CD4-positive, alpha-beta T cell treated with Interleukin-4 for 1 hour (primary cell): ENCODE measurements at regions not wholly inside any gene's neighbourhood (a gene's known extent, or its start where the extent isn't known, plus 50 kb on each side); places are given as distances from the start of the nearest gene placed in this dataset.
"Not testable (repeated sequence)": the region's sequence is repeated elsewhere in the genome, so short reads cannot be mapped to it uniquely, and the experiment has no call there.

Experiments used
- DNase-seq, 2 donors: peaks; one replicate each; pipeline ENCODE4 v3.0.0-alpha.2; 2020 to 2022

DNA sequence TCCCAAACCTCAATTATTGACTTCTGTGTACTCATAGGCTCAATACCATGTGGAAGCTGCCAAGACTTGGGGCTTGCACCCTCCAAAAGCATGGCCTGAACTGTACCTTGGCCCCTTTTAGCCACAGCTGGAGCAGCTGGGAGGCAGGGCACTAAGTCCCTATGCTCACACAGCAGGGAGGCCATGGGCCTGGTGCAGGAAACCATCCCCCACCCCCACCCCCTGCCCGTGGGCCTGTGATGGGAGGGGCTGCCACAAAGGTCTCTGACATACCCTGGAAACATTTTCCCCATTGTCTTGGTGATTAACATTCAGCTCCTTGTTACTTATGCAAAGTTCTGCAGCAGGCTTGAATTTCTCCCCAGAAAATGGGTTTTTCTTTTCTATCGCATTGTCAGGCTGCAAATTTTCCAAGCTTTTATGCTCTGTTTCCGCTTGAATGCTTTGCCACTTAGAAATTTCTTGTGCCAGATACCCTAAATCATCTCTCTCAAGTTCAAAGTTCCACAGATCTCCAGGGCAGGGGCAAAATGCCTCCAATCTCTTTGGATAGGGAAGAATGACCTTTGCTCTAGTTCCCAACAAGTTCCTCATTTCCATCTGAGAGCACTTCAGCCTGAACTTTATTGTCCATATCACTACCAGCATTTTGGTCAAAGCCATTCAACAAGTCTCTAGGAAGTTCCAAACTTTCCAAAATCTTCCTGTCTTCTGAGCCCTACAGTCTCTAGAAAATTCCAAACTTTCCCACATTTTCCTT is 141.8 kb downstream of the AHR start:
- not testable (repeated sequence) for DNase-seq

DNA sequence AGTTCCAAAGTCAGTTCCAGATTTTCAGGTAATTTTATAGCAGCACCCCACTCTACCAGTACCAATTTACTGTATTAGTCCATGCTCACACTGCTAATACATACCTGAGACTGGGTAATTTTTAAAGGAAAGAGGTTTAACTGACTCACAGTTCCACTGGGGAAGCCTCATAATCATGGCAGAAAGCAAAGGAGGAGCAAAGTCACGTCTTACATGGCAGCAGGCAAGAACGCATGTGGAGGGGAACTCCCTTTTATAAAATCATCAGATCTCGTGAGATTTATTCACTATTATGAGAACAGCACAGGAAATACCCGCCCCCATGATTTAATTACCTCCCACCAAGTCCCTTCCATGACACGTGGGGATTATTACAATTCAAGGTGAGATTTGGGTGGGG is 142.4 kb downstream of the AHR start:
- DNase-seq, result no peak

DNA sequence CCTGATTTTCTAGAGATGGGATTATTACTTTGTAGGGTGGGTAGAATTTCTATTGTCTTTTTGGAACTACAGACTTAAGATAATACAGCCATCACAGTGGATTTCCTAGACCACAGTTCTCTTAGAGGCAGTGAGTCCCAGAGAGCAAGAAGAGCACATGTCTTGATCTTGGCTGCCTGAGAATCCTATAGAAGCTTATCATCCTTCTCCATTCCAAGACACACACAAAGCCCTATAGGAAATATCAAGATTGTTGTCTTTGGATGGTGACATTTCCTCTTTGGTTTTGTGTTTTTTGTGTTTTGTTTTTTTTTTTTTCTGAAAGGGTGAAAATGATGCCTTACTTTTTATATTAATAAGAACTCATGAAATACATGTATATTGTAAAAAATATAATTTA is 143.1 kb downstream of the AHR start:
- DNase-seq, result no peak

DNA sequence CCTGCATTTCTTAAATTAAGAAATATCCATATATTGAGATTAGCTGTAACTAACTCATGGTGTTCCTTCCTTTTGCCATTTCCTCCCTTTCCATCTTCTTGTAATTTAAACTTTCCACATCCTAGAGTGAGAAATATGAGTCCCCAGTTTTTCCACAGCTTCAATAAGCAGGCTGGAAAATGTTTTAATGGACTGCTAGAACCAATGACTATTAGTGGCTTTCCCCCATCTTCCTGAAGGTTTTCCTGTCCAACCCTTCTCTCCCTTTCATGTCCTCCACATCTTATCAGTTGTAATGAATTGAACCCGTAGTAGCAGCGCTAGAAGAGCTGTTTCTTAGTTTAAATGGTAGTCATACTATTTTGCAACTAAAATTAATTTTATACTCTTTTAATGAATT is 145.7 kb downstream of the AHR start:
- no peak for DNase-seq

- no peak for DNase-seq
These were observed 146.2 kb downstream of the AHR start for GRCh38 chr7:17444673-17445072.

GRCh38 chr7:17446340-17446739 is 147.9 kb downstream of the AHR start:
- DNase-seq, result no peak

DNA sequence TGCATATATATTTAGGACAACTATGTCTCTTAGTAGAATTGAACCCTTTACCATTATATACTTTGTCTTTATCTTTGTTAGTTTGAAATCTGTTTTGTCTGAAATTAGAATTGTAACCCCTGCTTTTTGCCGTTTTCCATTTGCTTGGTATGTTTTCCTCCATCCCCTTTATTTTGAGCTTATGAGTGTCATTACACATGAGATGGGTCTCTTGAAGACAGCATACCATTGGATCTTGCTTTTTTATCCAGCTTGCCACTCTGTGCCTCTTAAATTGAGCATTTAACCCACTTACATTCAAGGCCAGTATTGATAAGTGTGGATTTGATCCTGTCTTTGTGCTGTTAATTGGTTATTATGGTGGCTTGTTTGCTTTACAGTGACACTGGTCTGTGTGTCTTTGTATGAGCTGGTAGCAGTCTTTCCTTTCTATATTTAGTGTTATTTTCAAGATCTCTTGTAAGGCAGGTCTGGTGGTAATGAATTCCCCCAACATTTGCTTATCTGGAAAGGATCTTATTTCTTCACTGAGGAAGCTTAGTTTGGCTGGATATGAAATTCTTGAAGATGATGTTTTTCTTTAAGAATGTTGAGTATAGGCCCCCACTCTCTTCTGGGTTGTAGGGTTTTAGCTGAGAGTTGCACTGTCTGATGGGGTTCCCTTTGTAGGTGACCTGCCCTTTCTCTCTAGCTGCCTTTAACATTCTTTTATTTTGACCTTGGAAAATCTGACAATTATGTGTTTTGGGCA is 149.5 kb downstream of the AHR start:
- DNase-seq, result no peak

- DNase-seq, result no peak
These were observed 150.3 kb downstream of the AHR start for GRCh38 chr7:17448479-17449423.

GRCh38 chr7:17456541-17456940 is 158.1 kb downstream of the AHR start:
- DNase-seq, result no peak

- no peak for DNase-seq
These were observed 161.5 kb downstream of the AHR start for GRCh38 chr7:17460001-17460400.

DNA sequence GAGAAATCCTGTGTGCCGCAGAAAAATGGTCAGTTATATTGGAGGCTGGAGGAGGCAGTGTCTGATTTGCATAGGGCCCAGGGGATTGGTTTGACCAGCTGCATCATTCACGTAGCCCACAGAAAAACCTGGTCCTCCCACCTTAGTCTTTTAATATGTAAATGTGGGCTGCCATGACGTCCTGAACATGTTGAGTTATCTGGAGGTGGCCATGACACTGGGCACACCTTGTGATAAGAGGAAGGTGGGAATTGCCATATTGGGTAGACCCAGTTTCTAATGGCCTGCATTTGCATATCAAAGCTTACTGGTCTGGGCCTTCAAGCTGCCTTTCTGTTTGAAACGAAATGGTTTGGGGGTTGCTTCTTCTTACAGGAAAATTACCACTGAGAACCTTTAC is 162.2 kb downstream of the AHR start:
- no peak for DNase-seq

GRCh38 chr7:17462131-17462631 is 163.7 kb downstream of the AHR start:
- no peak for DNase-seq

- DNase-seq, result peak in 1 of 2 donors; percentile 11
These were observed 165.1 kb downstream of the AHR start for GRCh38 chr7:17463511-17464085.

DNA sequence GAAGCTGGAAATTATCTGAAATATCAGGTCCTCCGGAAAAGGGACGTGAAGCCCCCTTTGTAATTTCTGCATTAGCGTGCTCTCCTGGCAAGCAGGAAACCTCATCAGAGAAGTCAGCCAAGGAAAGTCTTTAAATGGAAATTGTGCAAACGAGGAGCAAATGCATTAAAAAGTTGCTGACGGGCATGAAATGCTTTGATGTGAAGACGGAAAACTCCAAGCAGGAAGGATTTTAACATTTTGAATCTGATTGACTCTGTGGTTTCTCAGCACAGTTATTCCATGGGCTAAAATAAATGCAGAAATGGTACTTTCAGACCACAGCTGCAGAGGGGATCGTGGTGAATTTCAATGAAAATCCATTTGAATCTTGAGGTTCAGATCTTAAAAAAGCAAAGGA is 167.8 kb downstream of the AHR start:
- no peak for DNase-seq

DNA sequence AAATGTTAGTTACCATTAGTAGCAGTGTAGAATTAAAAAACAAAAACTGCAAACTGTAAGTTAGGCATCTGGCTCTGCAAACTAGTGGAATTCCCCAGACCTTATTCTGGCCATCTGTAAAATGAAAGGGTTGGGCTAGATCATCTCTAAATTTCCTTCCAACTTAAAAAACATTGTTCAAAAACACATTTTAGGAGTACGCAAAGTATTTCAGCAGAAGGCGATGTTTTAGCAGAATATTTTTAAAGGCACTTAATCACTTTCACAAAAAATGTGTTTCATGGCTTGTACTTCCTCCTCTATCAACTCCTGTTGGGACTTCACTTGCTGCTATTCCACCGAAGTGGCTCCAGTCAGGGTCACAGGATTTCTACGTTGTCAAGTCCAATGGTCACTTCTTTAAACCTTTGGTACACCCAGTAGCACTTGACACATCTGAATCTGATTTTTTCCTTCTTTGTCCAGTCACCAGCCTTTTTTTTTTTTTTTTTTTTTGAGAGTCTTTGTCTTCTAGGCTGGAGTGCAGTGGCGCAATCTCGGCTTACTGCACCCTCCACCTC is 169.0 kb downstream of the AHR start:
- DNase-seq, result no peak

- no peak for DNase-seq
These were observed 172.9 kb downstream of the AHR start for GRCh38 chr7:17471325-17471724.

GRCh38 chr7:17472518-17472917 is 174.1 kb downstream of the AHR start:
- no peak for DNase-seq

DNA sequence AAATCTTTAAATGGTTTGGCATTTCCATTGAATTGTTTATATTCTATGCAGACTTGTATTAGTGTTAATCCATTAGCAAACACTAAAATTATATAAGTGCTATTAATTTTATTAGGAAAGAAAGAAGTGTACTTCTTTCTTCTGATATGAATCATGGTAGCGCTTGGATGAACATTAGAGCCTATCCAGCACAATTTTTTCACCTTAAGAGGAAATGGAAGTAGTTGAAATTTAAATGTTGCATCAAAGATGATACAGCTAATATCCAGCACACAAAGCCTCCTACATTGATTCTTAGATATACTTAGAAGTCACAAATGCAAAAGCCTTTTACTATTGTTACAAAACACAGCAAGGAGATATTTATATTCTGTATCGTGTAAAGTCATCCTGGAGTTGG is 174.5 kb downstream of the AHR start:
- DNase-seq, result no peak

GRCh38 chr7:17474724-17475344 is 176.4 kb downstream of the AHR start:
- no peak for DNase-seq

- DNase-seq, result no peak
These were observed 178.7 kb downstream of the AHR start for GRCh38 chr7:17477182-17477581.

DNA sequence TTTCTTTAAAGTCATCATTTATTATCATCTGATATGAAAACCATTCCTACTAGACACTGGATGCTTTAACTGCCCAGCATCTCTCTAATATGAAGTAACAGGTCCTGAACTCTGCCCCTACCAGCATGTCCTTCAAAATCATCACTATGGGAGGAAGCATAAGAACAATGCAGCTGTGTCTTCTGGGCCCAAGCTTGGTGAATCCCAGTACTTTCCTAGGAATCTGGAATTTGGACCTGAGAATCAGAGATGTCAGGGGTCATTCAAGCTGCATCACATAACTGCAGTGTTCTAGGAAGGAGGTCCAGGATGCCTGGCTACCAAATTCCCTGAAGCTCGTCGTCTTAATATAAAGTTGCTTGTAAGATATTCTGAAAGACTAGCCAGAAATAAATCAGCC is 182.7 kb downstream of the AHR start:
- no peak for DNase-seq

GRCh38 chr7:17485368-17485767 is 186.9 kb downstream of the AHR start:
- no peak for DNase-seq
